Tibial nerve (tissue), 3 donors: ENCODE measurements at regions not wholly inside any gene's neighbourhood (a gene's known extent, or its start where the extent isn't known, plus 50 kb on each side); places are given as distances from the start of the nearest gene placed in this dataset.

ENCODE experiments used
- CTCF ChIP-seq, 5 experiments: fragments of 200-600 bp in 3 of 5; fragments of 450-650 bp in 2 of 5; sonication (generic) in 3 of 5; IDR thresholded peaks; one replicate each; pipeline ENCODE4 v1.5.1; 2016 to 2019; ENCODE audit warnings: antibody characterized with exemption in 5 of 5, mild to moderate bottlenecking in 3 of 5, moderate library complexity in 2 of 5
- POLR2A ChIP-seq, 2 donors: fragments of 450-650 bp; IDR thresholded peaks; one replicate each; pipeline ENCODE4 v1.6.1; 2017; ENCODE audit warnings: antibody characterized with exemption in 2 of 2, mild to moderate bottlenecking in 2 of 2, moderate library complexity in 2 of 2

- no peak for TF ChIP-seq CTCF (IDR thresholded peaks at IDR 0.05)
- no peak for TF ChIP-seq POLR2A (IDR thresholded peaks at IDR 0.05)
Observed at GRCh38 chr12:127723251-127723650, 543.7 kb upstream of the TMEM132C start.
